Esophagus squamous epithelium (tissue), 5 donors: ENCODE measurements at regions not wholly inside any gene's neighbourhood (a gene's known extent, or its start where the extent isn't known, plus 50 kb on each side); places are given as distances from the start of the nearest gene placed in this dataset.
"Not testable (repeated sequence)": the region's sequence is repeated elsewhere in the genome, so short reads cannot be mapped to it uniquely, and the experiment has no call there.

ENCODE experiments used
- DNase-seq: peaks from one replicate; lab custom pipeline; 2025; lab: John Stamatoyannopoulos, UW
- H3K27ac ChIP-seq, 4 donors: fragments of 200-600 bp; sonication (generic); one replicate each; pipeline ENCODE4 v1.5.1; 2016 to 2019; ENCODE audit warnings: mild to moderate bottlenecking in 1 of 4
- H3K27me3 ChIP-seq, 4 donors: fragments of 200-600 bp; sonication (generic); 1 replicate in 3 of 4; 2 replicates in 1 of 4; pipeline versions ENCODE4 v1.5.1 to v1.6.0; 2017 to 2021; ENCODE audit warnings: antibody characterized with exemption in 1 of 4
- H3K36me3 ChIP-seq, 3 donors: fragments of 200-600 bp; sonication (generic); one replicate each; pipeline ENCODE4 v1.5.1; 2016 to 2019
- H3K4me1 ChIP-seq, 3 donors: fragments of 200-600 bp; sonication (generic); one replicate each; pipeline ENCODE4 v1.5.1; 2017 to 2019
- H3K4me3 ChIP-seq, 4 donors: fragments of 200-600 bp; sonication (generic); 1 replicate in 3 of 4; 2 replicates in 1 of 4; pipeline ENCODE4 v1.5.1; 2016 to 2019; ENCODE audit warnings: mild to moderate bottlenecking in 2 of 4, moderate library complexity in 1 of 4
- H3K9me3 ChIP-seq, 3 donors: fragments of 200-600 bp; sonication (generic); one replicate each; pipeline ENCODE4 v1.5.1; 2016 to 2019
- CTCF ChIP-seq, 6 experiments: fragments of 450-650 bp in 4 of 6; fragments of 200-600 bp in 2 of 6; sonication (generic) in 2 of 6; IDR thresholded peaks; one replicate each; pipeline ENCODE4 v1.5.1; 2016 to 2019; ENCODE audit warnings: antibody characterized with exemption in 6 of 6, mild to moderate bottlenecking in 4 of 6, moderate library complexity in 4 of 6
- POLR2A ChIP-seq, 4 donors: fragments of 450-650 bp; IDR thresholded peaks; one replicate each; pipeline ENCODE4 v1.6.1; 2017; ENCODE audit warnings: antibody characterized with exemption in 4 of 4, mild to moderate bottlenecking in 4 of 4, moderate library complexity in 3 of 4
- WGBS, 2 donors: methylation state at CpG; one replicate each; pipeline ENCODE4 v1.1.5; 2018; 5-methylcytosine and 5-hydroxymethylcytosine counted together
- intact Hi-C: fragments of 100-400 bp; cut with DNase I; formaldehyde crosslinking; loops from one replicate; pipeline ENCODE4 v1.15.0; 2022
- donor health status: DM: yes; HTN: yes; CAD: no.

- no peaks in the 10 kb centered on the region for H3K9me3 ChIP-seq
- intact Hi-C loops, result no loop called here
- H3K4me3 ChIP-seq, result no peak overlapping the region
- WGBS, 2 donors, result 55 to 69% methylated on average over 4 of the region's 4 CpGs
- H3K4me1 ChIP-seq, result no peaks in the 10 kb centered on the region
- DNase-seq, result no peak
- H3K36me3 ChIP-seq, result no peaks in the 10 kb centered on the region
- TF ChIP-seq CTCF (IDR thresholded peaks at IDR 0.05) (no peak), POLR2A (IDR thresholded peaks at IDR 0.05) (no peak)
- H3K27me3 ChIP-seq, result no peaks in the 10 kb centered on the region
- H3K27ac ChIP-seq, result no peak overlapping the region
Measured at GRCh38 chr5:101458587-101458986, 555.5 kb upstream of the ST8SIA4 start.

GRCh38 chr5:101455851-101456250 is 552.8 kb upstream of the ST8SIA4 start:
- intact Hi-C loops, result no loop called here
- H3K4me3 ChIP-seq, result no peak overlapping the region
- no peak for DNase-seq
- TF ChIP-seq POLR2A (IDR thresholded peaks at IDR 0.05), result no peak
- no peak for TF ChIP-seq CTCF (IDR thresholded peaks at IDR 0.05)
- H3K27me3 ChIP-seq, result no peaks in the 10 kb centered on the region
- no peak overlapping the region for H3K27ac ChIP-seq
- no peaks in the 10 kb centered on the region for H3K36me3 ChIP-seq
- WGBS, 2 donors, result 61 to 63% methylated on average over 2 of the region's 2 CpGs
- H3K9me3 ChIP-seq, result no peaks in the 10 kb centered on the region
- no peaks in the 10 kb centered on the region for H3K4me1 ChIP-seq

- no peak overlapping the region for H3K27ac ChIP-seq
- TF ChIP-seq POLR2A (IDR thresholded peaks at IDR 0.05), result no peak
- no peak for TF ChIP-seq CTCF (IDR thresholded peaks at IDR 0.05)
- no peaks in the 10 kb centered on the region for H3K36me3 ChIP-seq
- no peaks in the 10 kb centered on the region for H3K4me1 ChIP-seq
- H3K27me3 ChIP-seq, result no peaks in the 10 kb centered on the region
- H3K9me3 ChIP-seq, result no peaks in the 10 kb centered on the region
- intact Hi-C loops, result no loop called here
- no peak for DNase-seq
- no peak overlapping the region for H3K4me3 ChIP-seq
- WGBS, 2 donors, result 67 to 93% methylated on average over 1 of the region's 1 CpG
Measured at GRCh38 chr5:101455048-101455447, 552.0 kb upstream of the ST8SIA4 start.

- H3K9me3 ChIP-seq, H3K36me3 ChIP-seq, H3K27ac ChIP-seq, DNase-seq, H3K27me3 ChIP-seq, H3K4me3 ChIP-seq, intact Hi-C loops, H3K4me1 ChIP-seq: not testable (repeated sequence)
- WGBS, 2 donors, result 80 to 100% methylated on average over 2 to 4 of the region's 8 CpGs
Measured at GRCh38 chr5:101442281-101442680, 539.2 kb upstream of the ST8SIA4 start.

GRCh38 chr5:101440173-101440572 is 537.1 kb upstream of the ST8SIA4 start:
- Histone ChIP-seq H3K36me3 (no peaks in the 10 kb centered on the region), H3K9me3 (no peaks in the 10 kb centered on the region), H3K4me3 (no peak overlapping the region), H3K27ac (no peak overlapping the region), H3K27me3 (no peaks in the 10 kb centered on the region), H3K4me1 (no peaks in the 10 kb centered on the region)
- TF ChIP-seq POLR2A (IDR thresholded peaks at IDR 0.05) (no peak), CTCF (IDR thresholded peaks at IDR 0.05) (no peak)
- 71 to 81% methylated on average over 2 of the region's 2 CpGs for WGBS, 2 donors
- intact Hi-C loops, result no loop called here
- DNase-seq, result no peak

- H3K36me3 ChIP-seq, result no peaks in the 10 kb centered on the region
- H3K4me1 ChIP-seq, result no peaks in the 10 kb centered on the region
- H3K27me3 ChIP-seq, result no peaks in the 10 kb centered on the region
- no peak for TF ChIP-seq POLR2A (IDR thresholded peaks at IDR 0.05)
- no peak for TF ChIP-seq CTCF (IDR thresholded peaks at IDR 0.05)
- 55 to 67% methylated on average over 2 of the region's 2 CpGs for WGBS, 2 donors
- no peak overlapping the region for H3K4me3 ChIP-seq
- no peak for DNase-seq
- intact Hi-C loops, result no loop called here
- no peak overlapping the region for H3K27ac ChIP-seq
- H3K9me3 ChIP-seq, result no peaks in the 10 kb centered on the region
Measured at GRCh38 chr5:101437351-101437750, 534.3 kb upstream of the ST8SIA4 start.
